ENCODE measurements at regions not wholly inside any gene's neighbourhood (a gene's known extent, or its start where the extent isn't known, plus 50 kb on each side); places are given as distances from the start of the nearest gene placed in this dataset.

- DNase-seq (no peak), ATAC-seq (no peak)
- intact Hi-C loops (cut with DNase I; ENCODE audit: low total_unique reads): no loop called here
- Histone ChIP-seq H3K4me3 (no peak overlapping the region), H3K27me3 (no peaks in the 10 kb centered on the region), H3K36me3 (no peaks in the 10 kb centered on the region), H3K4me1 (no peaks in the 10 kb centered on the region), H3K9me3 (no peaks in the 10 kb centered on the region), H3K27ac (no peak overlapping the region)
- TF ChIP-seq CTCF (IDR thresholded peaks at IDR 0.05 in 4 of 5, conservative IDR thresholded peaks at IDR 0.05 in 1 of 5) (no peak), POLR2A (IDR thresholded peaks at IDR 0.05) (no peak)
- in situ Hi-C loops (cut with MboI; ENCODE audit: low sequenced_read_pairs in 4 of 4): no loop called here
These were observed 62.9 kb downstream of the IRX2 start for GRCh38 chr5:2688586-2688985.

- TF ChIP-seq CTCF (IDR thresholded peaks at IDR 0.05 in 4 of 5, conservative IDR thresholded peaks at IDR 0.05 in 1 of 5): no peak
- no peak for TF ChIP-seq POLR2A (IDR thresholded peaks at IDR 0.05)
These were observed 63.7 kb downstream of the IRX2 start for GRCh38 chr5:2687746-2688145.

GRCh38 chr5:2686321-2687124, 65.0 kb downstream of the IRX2 start:
- Histone ChIP-seq H3K4me3 (no peak overlapping the region), H3K27me3 (no peaks in the 10 kb centered on the region), H3K27ac (no peak overlapping the region), H3K36me3 (no peaks in the 10 kb centered on the region), H3K4me1 (no peaks in the 10 kb centered on the region), H3K9me3 (no peaks in the 10 kb centered on the region)
- TF ChIP-seq CTCF (IDR thresholded peaks at IDR 0.05 in 4 of 5, conservative IDR thresholded peaks at IDR 0.05 in 1 of 5): no peak
- no peak for TF ChIP-seq POLR2A (IDR thresholded peaks at IDR 0.05)
- intact Hi-C loops (cut with DNase I; ENCODE audit: low total_unique reads): no loop called here
- ATAC-seq: no peak
- DNase-seq: no peak
- in situ Hi-C loops (cut with MboI; ENCODE audit: low sequenced_read_pairs in 4 of 4): no loop called here

More at GRCh38 chr5:2687746-2688145, 63.7 kb downstream of the IRX2 start:
- H3K27ac ChIP-seq: no peak overlapping the region
- DNase-seq (no peak), ATAC-seq (no peak)
- H3K4me1 ChIP-seq: no peaks in the 10 kb centered on the region
- H3K27me3 ChIP-seq: no peaks in the 10 kb centered on the region
- in situ Hi-C loops (cut with MboI; ENCODE audit: low sequenced_read_pairs in 4 of 4) (no loop called here), intact Hi-C loops (cut with DNase I; ENCODE audit: low total_unique reads) (no loop called here)
- H3K4me3 ChIP-seq: no peak overlapping the region
- H3K9me3 ChIP-seq: no peaks in the 10 kb centered on the region
- no peaks in the 10 kb centered on the region for H3K36me3 ChIP-seq

- no peak for DNase-seq
- Histone ChIP-seq H3K36me3 (no peaks in the 10 kb centered on the region), H3K9me3 (no peaks in the 10 kb centered on the region), H3K27ac (no peak overlapping the region), H3K4me1 (no peaks in the 10 kb centered on the region), H3K27me3 (no peaks in the 10 kb centered on the region), H3K4me3 (no peak overlapping the region)
- in situ Hi-C loops (cut with MboI; ENCODE audit: low sequenced_read_pairs in 4 of 4): no loop called here
- no peak for TF ChIP-seq POLR2A (IDR thresholded peaks at IDR 0.05)
- no peak for TF ChIP-seq CTCF (IDR thresholded peaks at IDR 0.05 in 4 of 5, conservative IDR thresholded peaks at IDR 0.05 in 1 of 5)
- intact Hi-C loops (cut with DNase I; ENCODE audit: low total_unique reads): no loop called here
- no peak for ATAC-seq
These were observed 65.7 kb downstream of the IRX2 start for GRCh38 chr5:2685651-2686272.
